BJ (cell line): ENCODE measurements at regions not wholly inside any gene's neighbourhood (a gene's known extent, or its start where the extent isn't known, plus 50 kb on each side); places are given as distances from the start of the nearest gene placed in this dataset.

Experiments
- CTCF ChIA-PET: fragments of 350-600 bp; formaldehyde crosslinking; extraction: SDS; loops from one replicate; lab custom pipeline; 2021; ENCODE audit warnings: antibody characterized with exemption, inconsistent platforms; lab: Yijun Ruan, JAX
- POLR2A ChIA-PET: fragments of 300-600 bp; sonication (Branson Sonifier 250); formaldehyde crosslinking; extraction: SDS; loops from one replicate; lab custom pipeline; 2021; ENCODE audit warnings: antibody characterized with exemption; lab: Charles Lee
- DNase-seq: peaks from one replicate; pipeline ENCODE4 v3.0.0-alpha.2; 2011; ENCODE audit warnings: low read depth
- H3K27me3 ChIP-seq: 2 replicates; pipeline ENCODE4 v1.6.0; 2011; ENCODE audit warnings: low read length; ENCODE audit not compliant: control insufficient read depth, insufficient read depth
- H3K36me3 ChIP-seq: 2 replicates; pipeline ENCODE4 v1.5.1; 2011; ENCODE audit warnings: low read length; ENCODE audit not compliant: control insufficient read depth, insufficient read depth
- H3K4me3 ChIP-seq: 2 replicates; pipeline ENCODE4 v1.5.1; 2011; ENCODE audit warnings: low read depth, mild to moderate bottlenecking, control low read depth, low read length
- TF ChIP-seq, protein P1 (sequence below): IDR thresholded peaks from 2 replicates; pipeline ENCODE4 v1.5.1; 2011; ENCODE audit warnings: low read depth, mild to moderate bottlenecking, control low read depth, inconsistent platforms, low read length, moderate library complexity; ENCODE audit not compliant: insufficient read depth

DNA sequence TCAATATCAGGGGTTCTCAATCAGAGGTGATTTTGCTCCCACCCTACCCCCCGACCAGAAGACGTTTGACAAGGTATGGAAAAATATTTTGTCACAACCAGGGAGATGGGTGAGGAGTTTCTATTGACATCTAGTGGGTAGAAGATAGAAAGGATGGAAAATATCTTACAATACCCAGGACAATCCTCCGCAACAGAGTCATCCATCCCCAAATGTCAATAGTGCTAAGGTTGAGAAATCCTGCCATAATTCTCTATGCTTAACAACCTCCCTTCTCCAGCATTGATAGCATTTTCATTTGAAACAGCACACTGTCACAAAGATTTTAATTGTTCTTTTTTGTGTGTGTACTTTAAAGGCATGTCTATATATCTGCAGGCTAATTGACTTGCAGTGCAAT lies 890.5 kb downstream of the PDHA2 start:
- ChIA-PET CTCF (no interaction called here), POLR2A (no interaction called here)
- TF ChIP-seq, protein P1, sequence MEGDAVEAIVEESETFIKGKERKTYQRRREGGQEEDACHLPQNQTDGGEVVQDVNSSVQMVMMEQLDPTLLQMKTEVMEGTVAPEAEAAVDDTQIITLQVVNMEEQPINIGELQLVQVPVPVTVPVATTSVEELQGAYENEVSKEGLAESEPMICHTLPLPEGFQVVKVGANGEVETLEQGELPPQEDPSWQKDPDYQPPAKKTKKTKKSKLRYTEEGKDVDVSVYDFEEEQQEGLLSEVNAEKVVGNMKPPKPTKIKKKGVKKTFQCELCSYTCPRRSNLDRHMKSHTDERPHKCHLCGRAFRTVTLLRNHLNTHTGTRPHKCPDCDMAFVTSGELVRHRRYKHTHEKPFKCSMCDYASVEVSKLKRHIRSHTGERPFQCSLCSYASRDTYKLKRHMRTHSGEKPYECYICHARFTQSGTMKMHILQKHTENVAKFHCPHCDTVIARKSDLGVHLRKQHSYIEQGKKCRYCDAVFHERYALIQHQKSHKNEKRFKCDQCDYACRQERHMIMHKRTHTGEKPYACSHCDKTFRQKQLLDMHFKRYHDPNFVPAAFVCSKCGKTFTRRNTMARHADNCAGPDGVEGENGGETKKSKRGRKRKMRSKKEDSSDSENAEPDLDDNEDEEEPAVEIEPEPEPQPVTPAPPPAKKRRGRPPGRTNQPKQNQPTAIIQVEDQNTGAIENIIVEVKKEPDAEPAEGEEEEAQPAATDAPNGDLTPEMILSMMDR: no peak
- no peak for DNase-seq
- Histone ChIP-seq H3K27me3 (no peaks in the 10 kb centered on the region), H3K4me3 (no peak overlapping the region), H3K36me3 (no peaks in the 10 kb centered on the region)

DNA sequence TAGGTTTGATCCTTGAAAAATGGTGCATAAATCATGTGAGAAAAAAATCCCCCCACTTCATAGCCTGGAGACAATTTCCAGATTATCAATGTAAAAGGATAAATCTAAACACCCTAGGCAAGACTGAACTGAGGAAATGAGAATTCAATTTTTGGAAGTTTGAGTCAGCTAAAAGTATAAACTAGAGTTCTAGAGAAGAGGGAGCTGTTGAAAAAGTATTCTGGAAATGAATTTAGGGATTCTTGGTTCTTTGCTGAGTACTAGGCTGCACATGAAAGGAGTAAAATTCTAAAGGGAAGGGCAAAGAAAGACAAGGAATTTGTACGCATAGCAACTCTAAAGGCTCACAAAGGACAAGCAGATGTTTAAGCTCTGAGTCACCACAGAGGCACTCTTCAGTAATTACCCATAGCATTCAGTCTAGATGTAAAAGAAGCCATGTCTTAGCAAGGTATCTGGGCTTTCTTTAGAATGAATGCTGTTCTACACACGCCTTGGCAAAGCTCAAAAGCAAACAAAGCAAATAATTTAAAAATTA lies 896.5 kb downstream of the PDHA2 start:
- Histone ChIP-seq H3K27me3 (no peaks in the 10 kb centered on the region), H3K36me3 (no peaks in the 10 kb centered on the region), H3K4me3 (no peak overlapping the region)
- no peak for DNase-seq
- ChIA-PET POLR2A (no interaction called here), CTCF (interaction anchor here (0.6 kb wide), 1 partner anchor 301 kb away, joined by 3 read pairs; no protein-coding TSS in a partner anchor)
- TF ChIP-seq, protein P1: no peak

DNA sequence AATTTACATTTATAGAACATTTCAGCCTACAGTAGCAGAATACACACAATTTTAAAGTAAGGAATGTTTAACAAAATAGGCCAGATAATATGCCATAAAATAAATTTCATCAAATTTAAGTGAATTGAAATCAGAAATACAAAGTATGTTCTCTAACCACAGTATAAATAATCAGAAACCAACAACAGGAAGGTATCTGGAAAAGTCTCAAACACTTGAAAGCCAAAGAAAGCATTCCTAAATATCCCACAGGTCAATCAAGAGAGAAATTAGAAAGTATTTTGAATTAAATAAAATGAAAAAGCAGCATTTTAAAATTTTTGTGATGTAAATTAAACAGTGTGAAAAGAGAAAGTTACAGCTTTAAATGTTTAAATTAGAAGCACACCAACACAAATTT lies 899.2 kb downstream of the PDHA2 start:
- H3K4me3 ChIP-seq: no peak overlapping the region
- H3K27me3 ChIP-seq: no peaks in the 10 kb centered on the region
- TF ChIP-seq, protein P1: no peak
- no peaks in the 10 kb centered on the region; the same call in 1 of the 2 replicates for H3K36me3 ChIP-seq
- CTCF ChIA-PET: no interaction called here
- DNase-seq: no peak
- POLR2A ChIA-PET: no interaction called here

DNA sequence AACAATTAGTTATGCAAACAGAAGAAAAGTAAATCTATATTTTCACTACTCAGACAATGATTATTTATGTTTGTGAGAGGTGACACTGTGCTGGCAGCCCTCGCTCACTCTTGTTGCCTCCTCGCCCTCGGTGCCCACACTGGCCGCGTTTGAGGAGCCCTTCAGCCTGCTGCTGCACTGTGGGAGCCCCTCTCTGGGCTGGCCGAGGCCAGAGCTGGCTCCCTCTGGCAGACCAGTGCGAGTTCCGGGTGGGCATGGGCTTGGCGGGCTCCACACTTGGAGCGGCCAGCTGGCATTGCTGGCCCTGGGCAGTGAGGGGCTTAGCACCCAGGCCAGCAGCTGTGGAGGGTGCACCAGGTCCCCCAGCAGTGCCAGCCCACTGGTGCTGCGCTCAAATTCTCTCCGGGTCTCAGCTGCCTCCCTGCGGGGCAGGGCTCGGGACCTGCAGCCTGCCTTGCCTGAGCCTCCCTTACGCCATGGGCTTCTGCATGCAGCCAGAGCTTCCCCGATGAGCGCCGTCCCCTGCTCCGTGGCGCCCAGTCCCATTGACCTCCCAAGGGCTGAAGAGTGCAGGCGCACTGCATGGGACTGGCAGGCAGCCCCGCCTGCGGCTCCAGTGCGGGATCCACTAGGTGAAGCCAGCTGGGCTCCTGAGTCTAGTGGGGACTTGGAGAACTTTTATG lies 902.6 kb downstream of the PDHA2 start:
- Histone ChIP-seq H3K4me3 (no peak overlapping the region), H3K36me3 (no peaks in the 10 kb centered on the region; the same call in 1 of the 2 replicates), H3K27me3 (no peaks in the 10 kb centered on the region)
- ChIA-PET POLR2A (no interaction called here), CTCF (no interaction called here)
- TF ChIP-seq, protein P1: no peak
- DNase-seq: no peak

DNA sequence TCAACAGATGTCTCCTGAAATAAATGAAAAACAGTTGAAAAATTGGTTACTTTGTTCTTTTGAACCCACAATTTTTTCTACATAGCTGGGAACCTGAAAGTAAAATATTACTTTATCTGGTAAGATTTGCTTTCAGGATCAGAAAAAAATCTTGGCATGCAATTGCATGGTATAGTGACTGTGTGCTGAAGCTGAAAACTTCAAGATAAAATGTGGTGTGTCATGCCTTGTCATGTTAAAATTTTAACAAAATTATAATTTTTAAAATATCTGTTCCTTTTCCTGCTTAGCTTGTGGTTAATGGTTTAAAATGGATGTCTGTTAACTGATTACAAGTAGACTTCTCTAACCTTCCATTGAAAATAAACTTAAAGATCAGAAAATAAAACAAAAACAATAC lies 904.8 kb downstream of the PDHA2 start:
- CTCF ChIA-PET: no interaction called here
- POLR2A ChIA-PET: no interaction called here
- no peaks in the 10 kb centered on the region; the same call in 1 of the 2 replicates for H3K36me3 ChIP-seq
- no peak for DNase-seq
- H3K27me3 ChIP-seq: no peaks in the 10 kb centered on the region
- no peak overlapping the region for H3K4me3 ChIP-seq
- TF ChIP-seq, protein P1: no peak
